Transverse colon (tissue), 4 donors: ENCODE measurements at regions not wholly inside any gene's neighbourhood (a gene's known extent, or its start where the extent isn't known, plus 50 kb on each side); places are given as distances from the start of the nearest gene placed in this dataset.

Source experiments
- EP300 ChIP-seq: sonication (generic); formaldehyde crosslinking; IDR thresholded peaks from one replicate; pipeline ENCODE4 v1.6.1; 2017; ENCODE audit warnings: antibody characterized with exemption, low read depth
- POLR2AphosphoS5 ChIP-seq, 3 donors: sonication (generic); formaldehyde crosslinking; IDR thresholded peaks; one replicate each; pipeline ENCODE4 v1.6.1; 2016; ENCODE audit warnings: antibody characterized with exemption in 3 of 3
- TF ChIP-seq, protein P1 (sequence below), 5 experiments: fragments of 200-600 bp in 3 of 5; fragments of 450-650 bp in 2 of 5; sonication (generic) in 3 of 5; IDR thresholded peaks; 1 replicate in 2 of 5; 2 replicates in 3 of 5; pipeline ENCODE4 v1.5.1; 2016 to 2017; ENCODE audit warnings: antibody characterized with exemption in 5 of 5, inconsistent platforms in 3 of 5, mild to moderate bottlenecking in 2 of 5, moderate library complexity in 1 of 5

DNA sequence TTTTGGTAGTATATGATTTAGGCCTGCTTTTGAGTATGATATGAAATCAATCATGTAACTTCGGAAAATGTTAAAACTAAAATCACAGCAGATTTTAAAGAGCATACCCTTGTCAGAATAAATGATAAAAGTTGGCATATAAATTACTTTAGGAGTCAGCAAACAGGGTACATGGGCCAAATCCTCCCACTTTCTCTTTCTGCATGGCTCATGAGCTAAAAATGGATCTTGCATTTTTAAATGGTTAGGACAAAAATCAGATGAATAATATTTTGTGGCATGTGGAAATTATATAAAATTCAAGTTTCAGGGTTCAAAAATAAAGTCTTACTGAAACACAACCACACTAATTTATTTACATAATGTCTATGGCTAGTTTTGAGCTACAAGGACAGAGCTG lies 214.9 kb downstream of the GASK1B start:
- no peak for TF ChIP-seq EP300
- TF ChIP-seq, protein P1, sequence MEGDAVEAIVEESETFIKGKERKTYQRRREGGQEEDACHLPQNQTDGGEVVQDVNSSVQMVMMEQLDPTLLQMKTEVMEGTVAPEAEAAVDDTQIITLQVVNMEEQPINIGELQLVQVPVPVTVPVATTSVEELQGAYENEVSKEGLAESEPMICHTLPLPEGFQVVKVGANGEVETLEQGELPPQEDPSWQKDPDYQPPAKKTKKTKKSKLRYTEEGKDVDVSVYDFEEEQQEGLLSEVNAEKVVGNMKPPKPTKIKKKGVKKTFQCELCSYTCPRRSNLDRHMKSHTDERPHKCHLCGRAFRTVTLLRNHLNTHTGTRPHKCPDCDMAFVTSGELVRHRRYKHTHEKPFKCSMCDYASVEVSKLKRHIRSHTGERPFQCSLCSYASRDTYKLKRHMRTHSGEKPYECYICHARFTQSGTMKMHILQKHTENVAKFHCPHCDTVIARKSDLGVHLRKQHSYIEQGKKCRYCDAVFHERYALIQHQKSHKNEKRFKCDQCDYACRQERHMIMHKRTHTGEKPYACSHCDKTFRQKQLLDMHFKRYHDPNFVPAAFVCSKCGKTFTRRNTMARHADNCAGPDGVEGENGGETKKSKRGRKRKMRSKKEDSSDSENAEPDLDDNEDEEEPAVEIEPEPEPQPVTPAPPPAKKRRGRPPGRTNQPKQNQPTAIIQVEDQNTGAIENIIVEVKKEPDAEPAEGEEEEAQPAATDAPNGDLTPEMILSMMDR (IDR thresholded peaks at IDR 0.05) = no peak
- no peak for TF ChIP-seq POLR2AphosphoS5 (IDR thresholded peaks at IDR 0.05)
